ENCODE measurements at regions not wholly inside any gene's neighbourhood (a gene's known extent, or its start where the extent isn't known, plus 50 kb on each side); places are given as distances from the start of the nearest gene placed in this dataset.

- TF ChIP-seq USF1 (IDR thresholded peaks at IDR 0.05) (no peak), EP300 (IDR thresholded peaks at IDR 0.05; ENCODE audit: borderline replicate concordance) (no peak), TCF12 (IDR thresholded peaks at IDR 0.05; ENCODE audit: low read depth) (no peak), CEBPB (IDR thresholded peaks at IDR 0.05) (no peak), YY1 (IDR thresholded peaks at IDR 0.05; ENCODE audit: low read depth) (no peak), EGR1 (IDR thresholded peaks at IDR 0.05) (no peak), FOXM1 (IDR thresholded peaks at IDR 0.05; ENCODE audit: borderline replicate concordance, low read depth) (no peak)
Measured at GRCh38 chrX:39896951-39897740, 200.6 kb downstream of the BCOR start.

All from Ishikawa (cell line).